ENCODE measurements at regions not wholly inside any gene's neighbourhood (a gene's known extent, or its start where the extent isn't known, plus 50 kb on each side); places are given as distances from the start of the nearest gene placed in this dataset.

- no peak for DNase-seq
Observed at GRCh38 chr3:144079634-144080033, 108.0 kb downstream of the DIPK2A start.

- no peak for DNase-seq
Observed at GRCh38 chr3:144084929-144085328, 113.3 kb downstream of the DIPK2A start.

GRCh38 chr3:144085964-144086363, 114.3 kb downstream of the DIPK2A start:
- no peak for DNase-seq

- no peak for DNase-seq
Observed at GRCh38 chr3:144096016-144096415, 124.4 kb downstream of the DIPK2A start.

- no peak for DNase-seq
Observed at GRCh38 chr3:144097163-144097562, 125.5 kb downstream of the DIPK2A start.

GRCh38 chr3:144098691-144099090, 127.1 kb downstream of the DIPK2A start:
- DNase-seq: no peak

- no peak for DNase-seq
Observed at GRCh38 chr3:144102421-144102820, 130.8 kb downstream of the DIPK2A start.

- DNase-seq: no peak
Observed at GRCh38 chr3:144104186-144104585, 132.6 kb downstream of the DIPK2A start.

GRCh38 chr3:144104679-144105078, 133.1 kb downstream of the DIPK2A start:
- no peak for DNase-seq

- DNase-seq: no peak
Observed at GRCh38 chr3:144105542-144105941, 133.9 kb downstream of the DIPK2A start.

GRCh38 chr3:144106970-144107369, 135.3 kb downstream of the DIPK2A start:
- no peak for DNase-seq

GRCh38 chr3:144107923-144108322, 136.3 kb downstream of the DIPK2A start:
- DNase-seq: no peak

GRCh38 chr3:144109944-144110343, 138.3 kb downstream of the DIPK2A start:
- no peak for DNase-seq

GRCh38 chr3:144112036-144112435, 140.4 kb downstream of the DIPK2A start:
- no peak for DNase-seq

- no peak for DNase-seq
Observed at GRCh38 chr3:144112437-144112836, 140.8 kb downstream of the DIPK2A start.

GRCh38 chr3:144114767-144115166, 143.1 kb downstream of the DIPK2A start:
- DNase-seq: no peak

GRCh38 chr3:144119633-144120032, 148.0 kb downstream of the DIPK2A start:
- no peak for DNase-seq

GRCh38 chr3:144121661-144122060, 150.0 kb downstream of the DIPK2A start:
- DNase-seq: no peak

- DNase-seq: no peak
Observed at GRCh38 chr3:144127014-144127413, 155.4 kb downstream of the DIPK2A start.

- DNase-seq: no peak
Observed at GRCh38 chr3:144127700-144128099, 156.1 kb downstream of the DIPK2A start.

GRCh38 chr3:144128108-144128892, 156.7 kb downstream of the DIPK2A start:
- DNase-seq: peak; percentile 17

GRCh38 chr3:144129536-144130214, 158.1 kb downstream of the DIPK2A start:
- DNase-seq: no peak

GRCh38 chr3:144141074-144141473, 169.5 kb downstream of the DIPK2A start:
- DNase-seq: no peak

GRCh38 chr3:144141496-144141895, 169.9 kb downstream of the DIPK2A start:
- no peak for DNase-seq

Measured in NK-92 treated with Interleukin-12 subunit alpha and Interleukin-12 subunit beta, amount 100 ng/mL, for 24 hours (cell line).